Activated CD8-positive, alpha-beta T cell treated with anti-CD3 and anti-CD28 coated beads for 36 hours (primary cell): ENCODE measurements at regions not wholly inside any gene's neighbourhood (a gene's known extent, or its start where the extent isn't known, plus 50 kb on each side); places are given as distances from the start of the nearest gene placed in this dataset.

Source experiments
- ATAC-seq: fragments of 200-7000 bp; cut with Tn5 transposase; one replicate; pipeline ENCODE4 v1.10.0; 2021; ENCODE audit warnings: mild to moderate bottlenecking, moderate library complexity
- CTCF ChIA-PET: fragments of 350-600 bp; sonication (Branson Sonifier 250); formaldehyde crosslinking; loops from one replicate; lab custom pipeline; 2021; ENCODE audit warnings: antibody characterized with exemption; lab: Charles Lee
- POLR2A ChIA-PET: fragments of 350-600 bp; sonication (Branson Sonifier 250); formaldehyde crosslinking; loops from one replicate; lab custom pipeline; 2021; ENCODE audit warnings: antibody characterized with exemption; lab: Charles Lee
- DNase-seq: peaks from one replicate; pipeline ENCODE4 v3.0.0-alpha.2; 2020
- H3K27ac Mint-ChIP-seq: one replicate; pipeline ENCODE4 v1.8.0; 2021; ENCODE audit warnings: mild to moderate bottlenecking, mixed read lengths
- H3K27me3 Mint-ChIP-seq: one replicate; pipeline ENCODE4 v1.8.0; 2021; ENCODE audit warnings: mixed read lengths
- H3K36me3 Mint-ChIP-seq: one replicate; pipeline ENCODE4 v1.8.0; 2021; ENCODE audit warnings: low read depth, mixed read lengths
- H3K4me1 Mint-ChIP-seq: one replicate; pipeline ENCODE4 v1.8.0; 2021; ENCODE audit warnings: low read depth, mixed read lengths
- H3K4me3 Mint-ChIP-seq: one replicate; pipeline ENCODE4 v1.8.0; 2021; ENCODE audit warnings: mild to moderate bottlenecking, moderate library complexity, mixed read lengths
- H3K9me3 Mint-ChIP-seq: one replicate; pipeline ENCODE4 v1.8.0; 2021; ENCODE audit warnings: mixed read lengths
- CTCF ChIP-seq: fragments of 200-600 bp; IDR thresholded peaks from one replicate; pipeline ENCODE4 v1.8.0; 2022; ENCODE audit warnings: antibody characterized with exemption, mild to moderate bottlenecking
- intact Hi-C: fragments of 100-400 bp; cut with micrococcal nuclease; formaldehyde crosslinking; loops from one replicate; pipeline ENCODE4 v1.10.0; 2022

- H3K27ac Mint-ChIP-seq: no peak overlapping the region
- intact Hi-C loops: no loop called here
- no peaks in the 10 kb centered on the region for H3K27me3 Mint-ChIP-seq
- TF ChIP-seq CTCF: no peak
- CTCF ChIA-PET: interaction anchor here (0.7 kb wide), 1 partner anchor 1524 kb away, joined by 3 read pairs; no protein-coding TSS in a partner anchor
- H3K4me3 Mint-ChIP-seq: no peak overlapping the region
- no peak for ATAC-seq
- H3K4me1 Mint-ChIP-seq: no peaks in the 10 kb centered on the region
- peaks cover 7% of the 10 kb centered on the region for H3K9me3 Mint-ChIP-seq
- H3K36me3 Mint-ChIP-seq: no peaks in the 10 kb centered on the region
- POLR2A ChIA-PET: no interaction called here
- DNase-seq: no peak
These were observed 394.4 kb upstream of the ADGRL3 start for GRCh38 chr4:60805500-60806313.

GRCh38 chr4:60808726-60809485 lies 391.2 kb upstream of the ADGRL3 start:
- DNase-seq (no peak), ATAC-seq (no peak)
- peaks cover 8% of the 10 kb centered on the region for H3K9me3 Mint-ChIP-seq
- H3K4me1 Mint-ChIP-seq: no peaks in the 10 kb centered on the region
- POLR2A ChIA-PET: no interaction called here
- no peak for TF ChIP-seq CTCF
- intact Hi-C loops: no loop called here
- H3K27ac Mint-ChIP-seq: no peak overlapping the region
- no peaks in the 10 kb centered on the region for H3K27me3 Mint-ChIP-seq
- H3K4me3 Mint-ChIP-seq: no peak overlapping the region
- CTCF ChIA-PET: no interaction called here
- H3K36me3 Mint-ChIP-seq: no peaks in the 10 kb centered on the region

GRCh38 chr4:60809486-60809800 lies 390.7 kb upstream of the ADGRL3 start:
- ChIA-PET POLR2A (no interaction called here), CTCF (no interaction called here)
- DNase-seq: no peak
- Mint-ChIP-seq H3K4me3 (no peak overlapping the region), H3K36me3 (no peaks in the 10 kb centered on the region), H3K4me1 (no peaks in the 10 kb centered on the region), H3K27ac (no peak overlapping the region), H3K27me3 (no peaks in the 10 kb centered on the region), H3K9me3 (peaks cover 8% of the 10 kb centered on the region)
- TF ChIP-seq CTCF: no peak
- ATAC-seq: no peak
- intact Hi-C loops: no loop called here

- Mint-ChIP-seq H3K27me3 (no peaks in the 10 kb centered on the region), H3K36me3 (no peaks in the 10 kb centered on the region), H3K4me3 (no peak overlapping the region), H3K4me1 (no peaks in the 10 kb centered on the region), H3K9me3 (peaks cover 9% of the 10 kb centered on the region), H3K27ac (no peak overlapping the region)
- no peak for DNase-seq
- ChIA-PET CTCF (no interaction called here), POLR2A (no interaction called here)
- TF ChIP-seq CTCF: no peak
- intact Hi-C loops: no loop called here
- no peak for ATAC-seq
These were observed 387.3 kb upstream of the ADGRL3 start for GRCh38 chr4:60812811-60813210.

GRCh38 chr4:60814549-60814948 lies 385.6 kb upstream of the ADGRL3 start:
- ChIA-PET CTCF (no interaction called here), POLR2A (no interaction called here)
- H3K27me3 Mint-ChIP-seq: no peaks in the 10 kb centered on the region
- H3K27ac Mint-ChIP-seq: no peak overlapping the region
- ATAC-seq: no peak
- no peaks in the 10 kb centered on the region for H3K4me1 Mint-ChIP-seq
- H3K36me3 Mint-ChIP-seq: no peaks in the 10 kb centered on the region
- no peak for TF ChIP-seq CTCF
- DNase-seq: no peak
- intact Hi-C loops: no loop called here
- no peak overlapping the region for H3K4me3 Mint-ChIP-seq
- peaks cover 13% of the 10 kb centered on the region for H3K9me3 Mint-ChIP-seq
